ENCODE measurements at regions not wholly inside any gene's neighbourhood (a gene's known extent, or its start where the extent isn't known, plus 50 kb on each side); places are given as distances from the start of the nearest gene placed in this dataset.

DNA sequence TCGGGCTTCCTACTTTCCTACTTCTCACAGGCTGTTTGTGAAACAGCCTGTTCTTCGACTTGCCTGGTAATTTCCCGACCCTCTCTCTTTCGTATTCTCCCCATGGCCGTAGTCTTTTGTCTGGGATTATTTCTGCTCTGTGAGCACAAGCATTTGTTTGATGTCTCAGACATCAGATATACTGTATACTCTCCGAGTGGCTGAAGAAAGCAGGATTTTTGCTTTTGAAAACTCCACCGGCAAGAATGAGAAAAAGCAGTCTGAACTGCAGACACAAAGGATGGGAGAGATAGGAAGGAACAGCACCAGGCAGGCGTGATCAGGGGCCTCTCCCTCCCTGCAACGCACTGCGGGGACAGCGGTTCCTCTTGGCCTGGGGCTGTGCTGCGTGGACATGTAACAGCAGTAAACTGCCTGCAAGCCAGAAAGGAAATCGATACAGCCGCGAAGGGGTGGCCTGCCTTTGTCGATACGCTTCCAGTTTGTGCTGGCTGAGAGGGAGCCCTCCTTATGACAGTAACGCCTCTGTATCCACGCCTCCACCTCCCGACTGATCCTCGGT, 313.9 kb upstream of the TLE4 start:
- Mint-ChIP-seq H3K36me3 (no peaks in the 10 kb centered on the region), H3K4me1 (no peaks in the 10 kb centered on the region), H3K4me3 (no peak overlapping the region), H3K9me3 (peaks cover 0 to 7% (median 1%) of the 10 kb centered on the region in 6 donors), H3K27me3 (ENCODE audit: low read depth in 3 of 3) (peaks cover 4 to 7% (median 6%) of the 10 kb centered on the region in 3 donors), H3K27ac (no peak overlapping the region)
- no peak for DNase-seq

DNA sequence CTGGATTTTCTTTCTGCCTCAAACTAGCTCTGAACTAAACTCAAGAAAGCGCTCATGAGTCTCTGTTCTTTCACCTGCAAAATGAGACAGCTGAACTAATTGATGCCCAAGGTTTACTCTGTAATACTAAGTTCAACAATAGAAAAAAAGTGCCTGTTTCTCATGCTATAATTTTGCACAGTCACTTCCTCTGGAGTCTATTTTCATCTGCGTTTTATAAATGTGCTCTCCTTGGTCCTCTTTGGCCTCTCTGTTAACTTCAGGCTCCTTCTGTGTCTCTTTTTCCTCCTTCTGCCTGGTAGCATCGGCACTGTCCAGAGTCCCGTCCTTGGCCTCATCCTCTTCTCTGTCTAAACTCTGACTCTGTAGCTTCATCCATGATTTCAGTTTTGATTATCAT, 311.9 kb upstream of the TLE4 start:
- Mint-ChIP-seq H3K4me1 (no peaks in the 10 kb centered on the region), H3K27ac (no peak overlapping the region), H3K9me3 (peaks cover 0 to 11% (median 1%) of the 10 kb centered on the region in 6 donors), H3K27me3 (ENCODE audit: low read depth in 3 of 3) (peaks cover 4 to 9% (median 7%) of the 10 kb centered on the region in 3 donors), H3K36me3 (no peaks in the 10 kb centered on the region), H3K4me3 (no peak overlapping the region)
- no peak for DNase-seq

DNA sequence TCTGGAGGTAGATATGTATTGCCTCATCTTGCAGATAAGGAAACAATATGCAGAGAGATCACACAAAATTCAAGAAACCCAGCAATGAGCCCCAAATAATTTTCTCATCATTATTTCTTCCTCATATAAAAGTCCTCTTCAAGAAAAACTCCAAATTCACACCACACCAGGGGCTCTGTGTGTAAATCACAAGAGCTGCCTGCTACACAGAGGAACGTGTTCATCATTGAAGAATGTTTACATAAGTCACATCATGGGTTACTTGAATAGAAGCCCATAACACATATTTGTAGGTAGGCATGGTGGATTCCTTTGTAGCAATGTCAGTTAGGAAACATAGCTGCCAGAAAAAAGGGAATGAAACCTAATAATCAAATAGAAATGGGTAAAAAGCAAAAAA, 308.1 kb upstream of the TLE4 start:
- Mint-ChIP-seq H3K4me1 (no peaks in the 10 kb centered on the region), H3K9me3 (peaks cover 0 to 11% (median 2%) of the 10 kb centered on the region in 6 donors), H3K27ac (no peak overlapping the region), H3K27me3 (ENCODE audit: low read depth in 3 of 3) (peaks cover 4 to 13% (median 6%) of the 10 kb centered on the region in 3 donors), H3K4me3 (no peak overlapping the region), H3K36me3 (no peaks in the 10 kb centered on the region)
- no peak for DNase-seq

DNA sequence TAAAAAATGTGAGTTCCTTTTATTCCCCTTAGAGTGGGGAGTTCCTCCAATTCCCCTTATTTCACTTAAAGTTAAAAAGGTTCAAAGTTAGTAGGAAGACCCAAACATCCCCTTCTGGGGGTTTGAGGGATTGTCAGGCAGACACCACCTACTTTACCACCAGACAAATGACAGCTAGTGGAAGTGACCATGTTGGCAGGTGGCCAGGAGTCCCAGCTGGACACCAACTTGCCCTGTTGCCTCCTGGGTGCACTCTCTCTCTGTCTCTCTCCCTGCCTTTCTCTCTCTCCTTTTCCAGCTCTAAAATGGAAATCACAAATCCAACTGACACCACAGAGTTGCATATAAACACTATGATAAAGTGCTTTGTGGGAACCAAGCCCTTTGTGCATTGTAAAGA, 307.7 kb upstream of the TLE4 start:
- Mint-ChIP-seq H3K4me1 (no peaks in the 10 kb centered on the region), H3K4me3 (no peak overlapping the region), H3K27ac (no peak overlapping the region), H3K36me3 (no peaks in the 10 kb centered on the region), H3K9me3 (peaks cover 0 to 11% (median 2%) of the 10 kb centered on the region in 6 donors), H3K27me3 (ENCODE audit: low read depth in 3 of 3) (peaks cover 3 to 13% (median 4%) of the 10 kb centered on the region in 3 donors)
- no peak for DNase-seq

DNA sequence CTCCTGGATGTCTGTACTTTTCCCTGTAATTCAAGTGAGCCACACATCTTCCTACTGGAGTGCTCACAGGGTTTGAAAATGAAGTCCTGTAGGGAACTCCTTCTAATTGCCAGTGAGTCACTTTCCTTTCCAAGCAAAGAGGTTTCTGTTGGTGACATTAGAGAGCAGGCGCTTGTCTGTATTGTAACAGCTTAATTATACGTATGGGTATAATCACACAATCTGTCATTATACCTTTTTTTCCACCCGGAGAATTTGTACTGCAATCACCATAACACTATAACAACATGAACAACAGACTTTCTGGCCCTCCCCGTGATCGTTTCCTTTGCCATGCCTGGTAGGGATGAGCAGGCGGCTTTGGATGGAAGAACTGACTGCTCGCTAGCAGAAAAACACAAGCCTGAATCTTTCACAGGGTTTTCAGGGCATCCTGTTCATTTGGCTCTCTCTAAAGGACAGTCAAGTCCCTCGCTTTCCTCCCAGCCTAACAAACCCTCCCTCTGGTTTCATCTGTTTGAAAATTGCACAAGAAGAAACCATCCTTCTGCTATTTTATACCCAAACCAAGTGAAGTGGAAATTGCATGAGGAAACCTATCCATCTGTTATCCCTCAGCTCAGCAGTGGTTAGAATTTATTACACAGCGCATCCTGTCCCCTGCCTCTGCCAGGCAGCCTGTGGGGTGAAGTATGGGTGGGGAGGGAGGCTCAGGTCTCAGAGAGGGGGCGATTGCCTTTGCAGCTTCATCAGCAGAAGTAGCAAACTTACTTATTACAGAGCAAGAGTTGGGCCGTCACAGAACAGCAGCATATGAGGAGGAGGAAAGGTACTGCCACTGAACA, 307.0 kb upstream of the TLE4 start:
- H3K27ac Mint-ChIP-seq: no peak overlapping the region
- H3K36me3 Mint-ChIP-seq: no peaks in the 10 kb centered on the region
- H3K27me3 Mint-ChIP-seq (ENCODE audit: low read depth in 3 of 3): peaks cover 3 to 13% (median 4%) of the 10 kb centered on the region in 3 donors
- peaks cover 0 to 11% (median 2%) of the 10 kb centered on the region in 6 donors for H3K9me3 Mint-ChIP-seq
- no peak overlapping the region for H3K4me3 Mint-ChIP-seq
- no peak for DNase-seq
- no peaks in the 10 kb centered on the region for H3K4me1 Mint-ChIP-seq

DNA sequence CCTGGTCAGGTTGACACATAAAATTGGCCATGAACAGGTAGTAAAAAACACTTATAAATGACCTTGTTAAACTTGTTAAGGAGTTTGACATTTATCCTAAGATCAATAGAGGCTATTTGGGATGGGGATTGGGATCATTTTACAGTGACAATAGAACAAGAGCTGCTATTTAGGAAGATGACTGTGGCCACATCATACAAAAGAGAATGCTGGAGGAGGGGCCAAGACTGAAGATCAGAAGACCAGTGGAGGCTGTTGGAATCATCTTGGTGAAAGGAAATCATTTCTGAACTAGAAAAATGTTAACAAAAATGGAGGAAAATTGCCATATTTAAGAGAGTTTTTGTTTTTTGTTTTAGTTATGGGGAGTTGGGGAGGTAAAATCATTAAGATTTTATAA, 304.8 kb upstream of the TLE4 start:
- no peak overlapping the region for H3K27ac Mint-ChIP-seq
- H3K9me3 Mint-ChIP-seq: peaks cover 0 to 8% (median under 1%) of the 10 kb centered on the region in 6 donors
- no peaks in the 10 kb centered on the region for H3K36me3 Mint-ChIP-seq
- DNase-seq: no peak
- no peaks in the 10 kb centered on the region for H3K4me1 Mint-ChIP-seq
- no peak overlapping the region for H3K4me3 Mint-ChIP-seq
- peaks cover 0 to 10% (median 2%) of the 10 kb centered on the region in 3 donors for H3K27me3 Mint-ChIP-seq (ENCODE audit: low read depth in 3 of 3)

DNA sequence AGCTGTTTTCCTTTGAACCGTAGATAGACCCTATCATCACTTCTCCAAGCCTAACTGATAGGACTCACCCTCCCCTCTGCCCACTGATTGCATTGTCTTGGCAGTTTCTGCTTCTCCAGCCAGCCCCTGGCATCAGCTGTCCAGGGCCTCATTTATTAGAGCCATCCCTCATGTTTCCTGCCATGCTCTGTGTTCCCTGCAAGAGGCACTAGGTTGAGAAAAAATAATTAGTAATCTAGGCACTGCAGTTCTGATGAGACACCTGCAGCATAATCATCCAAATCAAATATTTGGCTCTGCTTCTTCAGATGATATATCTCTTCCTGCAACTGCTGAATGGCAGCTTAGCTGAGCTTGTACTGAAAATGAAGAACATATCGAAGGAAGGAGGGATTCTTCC, 303.0 kb upstream of the TLE4 start:
- Mint-ChIP-seq H3K4me3 (no peak overlapping the region), H3K27me3 (ENCODE audit: low read depth in 3 of 3) (peaks cover 0 to 9% (median 0%) of the 10 kb centered on the region in 3 donors), H3K36me3 (no peaks in the 10 kb centered on the region), H3K9me3 (peaks cover 0 to 8% (median 0%) of the 10 kb centered on the region in 6 donors), H3K27ac (no peak overlapping the region), H3K4me1 (no peaks in the 10 kb centered on the region)
- no peak for DNase-seq

DNA sequence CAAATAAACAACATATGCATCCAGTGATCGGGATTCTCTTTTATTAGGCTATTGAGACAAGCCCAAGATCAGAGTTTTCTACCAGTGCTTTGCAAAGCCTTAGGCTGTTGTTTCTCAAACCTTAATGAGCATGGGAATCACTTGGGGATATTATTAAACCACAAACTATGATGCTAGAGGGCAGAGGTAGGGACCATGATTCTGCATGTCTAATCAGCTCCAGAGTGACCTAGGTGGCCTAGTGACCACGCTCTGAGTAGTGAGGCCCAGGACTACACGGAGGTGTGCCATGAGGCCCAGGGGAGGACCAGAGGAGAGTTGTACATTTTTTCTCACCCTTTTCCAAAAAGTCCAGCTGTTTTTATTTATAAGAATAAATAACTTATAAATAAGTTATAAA, 298.5 kb upstream of the TLE4 start:
- H3K4me3 Mint-ChIP-seq: no peak overlapping the region

DNA sequence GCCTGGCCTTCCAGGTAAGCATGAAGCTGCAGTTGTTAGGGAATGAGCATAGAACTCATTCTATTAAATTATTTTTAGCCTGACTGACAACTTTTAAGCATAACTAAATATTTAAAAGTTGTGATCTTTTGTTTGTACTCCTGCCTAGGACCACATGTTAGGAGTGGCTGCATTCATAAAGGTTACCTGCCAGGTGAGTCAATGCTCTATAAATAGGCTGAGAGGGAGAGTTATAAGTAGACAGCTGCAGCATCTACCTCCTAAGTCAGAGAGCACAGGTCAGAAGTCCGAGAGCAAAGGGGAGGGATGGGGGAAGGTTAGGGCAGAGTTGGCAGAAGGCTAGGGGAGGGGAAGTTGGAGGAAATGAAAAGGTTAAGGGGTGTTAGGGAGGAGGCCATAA, 292.4 kb upstream of the TLE4 start:
- no peak overlapping the region for H3K4me3 Mint-ChIP-seq
- peaks cover 0 to 2% (median 0%) of the 10 kb centered on the region in 6 donors for H3K9me3 Mint-ChIP-seq
- H3K36me3 Mint-ChIP-seq: no peaks in the 10 kb centered on the region
- H3K4me1 Mint-ChIP-seq: no peaks in the 10 kb centered on the region
- H3K27ac Mint-ChIP-seq: no peak overlapping the region
- no peak for DNase-seq
- H3K27me3 Mint-ChIP-seq (ENCODE audit: low read depth in 3 of 3): peaks cover 0 to 5% (median 2%) of the 10 kb centered on the region in 3 donors

More for the DNA sequence above, 298.5 kb upstream of the TLE4 start:
- H3K36me3 Mint-ChIP-seq: no peaks in the 10 kb centered on the region
- H3K4me1 Mint-ChIP-seq: no peaks in the 10 kb centered on the region
- no peaks in the 10 kb centered on the region for H3K27me3 Mint-ChIP-seq (ENCODE audit: low read depth in 3 of 3)
- H3K9me3 Mint-ChIP-seq: peaks cover 0 to 5% (median 0%) of the 10 kb centered on the region in 6 donors
- no peak for DNase-seq
- no peak overlapping the region for H3K27ac Mint-ChIP-seq

DNA sequence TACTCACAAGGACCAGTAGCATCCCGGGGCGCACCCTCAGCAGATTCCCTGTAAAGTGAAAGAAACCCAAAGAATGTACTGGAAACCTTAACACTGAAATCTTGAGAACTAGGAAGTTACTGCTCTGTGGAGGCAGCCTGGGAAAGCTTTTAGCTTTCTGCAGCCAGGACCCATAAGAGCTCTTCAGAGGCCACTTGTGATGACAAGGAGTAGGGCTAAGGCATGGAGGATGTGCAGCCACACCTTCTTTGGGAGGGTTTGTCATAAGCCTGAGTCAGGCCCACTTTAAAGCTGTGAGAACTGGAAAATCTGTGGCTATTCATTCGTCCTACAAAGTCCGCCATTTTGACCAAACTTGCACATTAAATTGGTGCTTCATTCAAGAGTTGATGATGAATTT, 291.1 kb upstream of the TLE4 start:
- Mint-ChIP-seq H3K9me3 (peaks cover 0 to 2% (median 0%) of the 10 kb centered on the region in 6 donors), H3K27ac (no peak overlapping the region)

DNA sequence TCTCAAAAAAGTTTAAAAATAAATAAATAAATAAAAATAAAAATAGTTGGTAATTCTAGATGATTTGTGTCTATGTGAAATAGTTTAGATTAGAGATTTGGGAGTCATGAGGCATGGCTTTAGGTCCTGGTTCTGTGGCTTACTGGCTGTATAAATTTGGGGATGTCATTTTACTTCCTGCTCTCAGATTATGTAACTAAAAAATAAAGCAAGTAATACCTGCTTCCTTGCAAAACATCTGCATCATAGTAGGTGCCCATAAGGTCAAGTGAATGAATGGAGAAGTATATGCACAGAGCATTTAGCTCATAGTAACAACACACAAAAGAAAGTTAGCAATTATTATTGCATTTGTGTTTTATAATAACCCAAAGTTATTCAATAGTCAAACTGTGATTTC, 287.7 kb upstream of the TLE4 start:
- Mint-ChIP-seq H3K27me3 (ENCODE audit: low read depth in 3 of 3) (peaks cover 0 to 3% (median under 1%) of the 10 kb centered on the region in 3 donors), H3K36me3 (no peaks in the 10 kb centered on the region), H3K9me3 (peaks cover 0 to 2% (median 0%) of the 10 kb centered on the region in 6 donors), H3K4me1 (no peaks in the 10 kb centered on the region), H3K27ac (no peak overlapping the region), H3K4me3 (no peak overlapping the region)
- DNase-seq: no peak

More for the DNA sequence above, 291.1 kb upstream of the TLE4 start:
- Mint-ChIP-seq H3K36me3 (no peaks in the 10 kb centered on the region), H3K27me3 (ENCODE audit: low read depth in 3 of 3) (peaks cover 0 to 5% (median 2%) of the 10 kb centered on the region in 3 donors), H3K4me3 (no peak overlapping the region), H3K4me1 (no peaks in the 10 kb centered on the region)
- no peak for DNase-seq

DNA sequence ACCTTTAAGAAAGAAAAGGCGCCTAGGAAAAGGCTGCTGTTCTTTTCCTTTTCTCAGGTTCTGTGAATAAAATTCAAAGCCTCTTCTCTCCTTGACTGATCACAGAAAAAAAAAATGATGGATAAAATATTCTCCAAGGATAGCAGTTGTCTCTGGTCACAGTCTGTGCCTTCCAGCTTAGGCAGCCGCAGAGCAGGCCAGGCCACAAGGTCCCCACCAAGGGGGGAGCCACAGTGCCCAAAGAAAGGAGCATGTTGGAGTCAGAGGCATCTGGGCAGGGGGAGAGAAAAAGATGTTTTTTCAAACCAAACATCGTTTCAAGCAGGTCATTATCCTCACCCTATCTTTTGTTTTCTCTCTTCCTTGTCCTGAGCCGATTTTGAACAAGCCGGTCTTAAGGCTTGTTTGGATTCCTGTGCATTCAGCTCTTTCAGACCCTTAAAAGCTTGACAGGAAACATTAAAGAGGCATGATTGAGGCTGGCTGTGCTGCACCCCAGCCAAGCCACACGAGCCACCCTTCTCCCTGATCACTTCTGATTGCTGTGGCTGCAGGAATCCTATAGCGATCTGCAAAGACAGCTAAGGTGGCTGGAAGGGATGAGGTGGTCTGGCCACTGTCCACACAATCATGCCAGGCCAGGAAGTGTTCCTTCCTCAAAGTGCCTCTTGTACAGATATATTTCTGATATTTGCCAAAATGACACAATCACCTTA, 284.6 kb upstream of the TLE4 start:
- Mint-ChIP-seq H3K27me3 (ENCODE audit: low read depth in 3 of 3) (peaks cover 0 to 2% (median 0%) of the 10 kb centered on the region in 3 donors), H3K4me1 (no peaks in the 10 kb centered on the region), H3K27ac (no peak overlapping the region), H3K4me3 (no peak overlapping the region), H3K9me3 (no peaks in the 10 kb centered on the region), H3K36me3 (no peaks in the 10 kb centered on the region)
- DNase-seq: no peak

DNA sequence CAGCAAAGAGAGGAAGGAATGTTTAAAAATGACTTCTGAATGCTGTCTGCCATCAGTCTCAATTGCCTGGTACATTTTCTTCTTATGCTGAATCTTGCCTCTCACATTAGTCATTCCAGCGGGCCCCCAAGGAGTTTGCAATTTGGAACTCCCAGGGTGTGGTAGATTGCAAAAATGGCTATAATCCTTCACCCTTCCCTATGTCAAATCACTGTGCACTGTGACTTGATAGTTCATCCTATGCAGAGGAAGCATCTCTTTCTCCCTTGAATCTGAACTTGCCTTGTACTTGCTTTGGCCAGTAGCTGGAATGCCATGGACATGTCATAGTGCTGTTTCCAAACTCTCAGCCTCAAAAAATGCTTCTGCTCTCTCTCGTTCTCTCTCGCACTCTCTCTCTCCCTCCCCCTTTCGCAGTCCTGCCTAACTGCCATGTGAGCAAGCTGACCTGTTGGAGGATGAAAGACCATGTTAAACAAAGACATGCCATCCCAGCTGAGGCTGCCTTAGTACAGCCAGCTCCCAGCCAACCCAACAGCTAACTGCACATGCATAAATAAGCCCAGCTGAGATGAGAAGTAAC, 284.0 kb upstream of the TLE4 start:
- Mint-ChIP-seq H3K27me3 (ENCODE audit: low read depth in 3 of 3) (peaks cover 0 to 2% (median 0%) of the 10 kb centered on the region in 3 donors), H3K27ac (no peak overlapping the region), H3K4me1 (no peaks in the 10 kb centered on the region), H3K9me3 (peaks cover 0 to 1% (median 0%) of the 10 kb centered on the region in 6 donors), H3K36me3 (no peaks in the 10 kb centered on the region), H3K4me3 (no peak overlapping the region)
- DNase-seq: no peak

DNA sequence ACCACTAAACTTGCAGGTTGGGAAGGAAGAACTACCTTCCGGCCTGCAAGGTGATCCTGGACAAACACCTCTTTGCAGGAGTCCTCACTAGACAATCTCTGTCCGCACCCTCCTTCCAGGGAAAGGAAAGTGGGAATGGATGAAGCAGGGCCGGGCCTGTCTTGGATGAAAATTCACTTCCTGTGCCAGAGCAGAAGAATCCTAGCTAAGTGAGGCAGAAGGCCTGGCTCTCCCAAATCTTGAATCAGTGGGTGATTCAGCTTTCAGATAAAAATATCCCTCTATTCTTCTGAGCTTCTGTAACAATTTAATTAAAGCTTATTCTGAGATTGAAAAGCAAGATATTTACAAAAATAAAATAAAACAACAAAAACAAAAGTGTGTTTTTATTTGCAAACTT, 281.9 kb upstream of the TLE4 start:
- Mint-ChIP-seq H3K36me3 (no peaks in the 10 kb centered on the region), H3K4me1 (no peaks in the 10 kb centered on the region), H3K27ac (no peak overlapping the region), H3K27me3 (ENCODE audit: low read depth in 3 of 3) (peaks cover 0 to 2% (median 0%) of the 10 kb centered on the region in 3 donors), H3K4me3 (no peak overlapping the region), H3K9me3 (peaks cover 0 to 1% (median 0%) of the 10 kb centered on the region in 6 donors)
- DNase-seq: no peak
